ENCODE measurements at regions not wholly inside any gene's neighbourhood (a gene's known extent, or its start where the extent isn't known, plus 50 kb on each side); places are given as distances from the start of the nearest gene placed in this dataset.

GRCh38 chr10:118173296-118173695 is 126.6 kb upstream of the RAB11FIP2 start:
- DNase-seq, result no peak

GRCh38 chr10:118171861-118172260 is 125.1 kb upstream of the RAB11FIP2 start:
- DNase-seq, result no peak

GRCh38 chr10:118167056-118167700 is 120.4 kb upstream of the RAB11FIP2 start:
- DNase-seq, result no peak

- DNase-seq, result no peak
Observed at GRCh38 chr10:118163217-118163616, 116.5 kb upstream of the RAB11FIP2 start.

GRCh38 chr10:118161461-118162246 is 114.9 kb upstream of the RAB11FIP2 start:
- DNase-seq, result no peak

- DNase-seq, result no peak
Observed at GRCh38 chr10:118153287-118153686, 106.5 kb upstream of the RAB11FIP2 start.

GRCh38 chr10:118151461-118151860 is 104.7 kb upstream of the RAB11FIP2 start:
- no peak for DNase-seq

GRCh38 chr10:118148247-118148646 is 101.5 kb upstream of the RAB11FIP2 start:
- no peak for DNase-seq

- DNase-seq, result no peak
Observed at GRCh38 chr10:118145256-118145655, 98.5 kb upstream of the RAB11FIP2 start.

- no peak for DNase-seq
Observed at GRCh38 chr10:118141471-118141870, 94.7 kb upstream of the RAB11FIP2 start.

GRCh38 chr10:118139321-118139720 is 92.6 kb upstream of the RAB11FIP2 start:
- no peak for DNase-seq

GRCh38 chr10:118128675-118129074 is 81.9 kb upstream of the RAB11FIP2 start:
- DNase-seq, result no peak

GRCh38 chr10:118118716-118119115 is 72.0 kb upstream of the RAB11FIP2 start:
- no peak for DNase-seq

GRCh38 chr10:118116715-118117449 is 70.1 kb upstream of the RAB11FIP2 start:
- no peak for DNase-seq

- no peak for DNase-seq
Observed at GRCh38 chr10:118116362-118116714, 69.6 kb upstream of the RAB11FIP2 start.

- DNase-seq, result no peak
Observed at GRCh38 chr10:118115701-118116100, 69.0 kb upstream of the RAB11FIP2 start.

- no peak for DNase-seq
Observed at GRCh38 chr10:118114992-118115391, 68.3 kb upstream of the RAB11FIP2 start.

GRCh38 chr10:118112543-118113125 is 65.9 kb upstream of the RAB11FIP2 start:
- no peak for DNase-seq

GRCh38 chr10:118110750-118111149 is 64.0 kb upstream of the RAB11FIP2 start:
- no peak for DNase-seq

GRCh38 chr10:118108194-118109026 is 61.7 kb upstream of the RAB11FIP2 start:
- peak; percentile 5 to 47 for DNase-seq

- no peak for DNase-seq
Observed at GRCh38 chr10:118107541-118107940, 60.8 kb upstream of the RAB11FIP2 start.

GRCh38 chr10:118107040-118107439 is 60.3 kb upstream of the RAB11FIP2 start:
- DNase-seq, result no peak

- DNase-seq, result peak in 1 of 2 experiments; percentile 1
Observed at GRCh38 chr10:118106426-118106825, 59.7 kb upstream of the RAB11FIP2 start.
